ENCODE measurements at regions not wholly inside any gene's neighbourhood (a gene's known extent, or its start where the extent isn't known, plus 50 kb on each side); places are given as distances from the start of the nearest gene placed in this dataset.

GRCh38 chr5:101932599-101932998, 363.5 kb downstream of the SLCO4C1 start:
- TF ChIP-seq CTCF (conservative IDR thresholded peaks at IDR 0.05; ENCODE audit: low read depth, low read length) (no peak), EZH2 (IDR thresholded peaks at IDR 0.05; ENCODE audit: borderline replicate concordance, low read depth, low read length, poor library complexity, severe bottlenecking) (no peak)

Measured in A673 (cell line).